ENCODE measurements at regions not wholly inside any gene's neighbourhood (a gene's known extent, or its start where the extent isn't known, plus 50 kb on each side); places are given as distances from the start of the nearest gene placed in this dataset.
"Not testable (repeated sequence)": the region's sequence is repeated elsewhere in the genome, so short reads cannot be mapped to it uniquely, and the experiment has no call there.

GRCh38 chr5:135279328-135279727 is 119.7 kb downstream of the MACROH2A1 start:
- no peak for DNase-seq (ENCODE audit: low spot score)

- DNase-seq (ENCODE audit: low spot score) = no peak
Observed at GRCh38 chr5:135276151-135276550, 122.9 kb downstream of the MACROH2A1 start.

GRCh38 chr5:135273212-135273611 is 125.8 kb downstream of the MACROH2A1 start:
- DNase-seq (ENCODE audit: low spot score) = no peak

- no peak for DNase-seq (ENCODE audit: low spot score)
Observed at GRCh38 chr5:135272311-135272805, 126.7 kb downstream of the MACROH2A1 start.

- DNase-seq (ENCODE audit: low spot score) = peak; percentile 48
Observed at GRCh38 chr5:135271533-135272310, 127.3 kb downstream of the MACROH2A1 start.

GRCh38 chr5:135269931-135270421 is 129.1 kb downstream of the MACROH2A1 start:
- peak; percentile 75 for DNase-seq (ENCODE audit: low spot score)

- no peak for DNase-seq (ENCODE audit: low spot score)
Observed at GRCh38 chr5:135269199-135269598, 129.8 kb downstream of the MACROH2A1 start.

- DNase-seq (ENCODE audit: low spot score) = no peak
Observed at GRCh38 chr5:135266975-135267374, 132.1 kb downstream of the MACROH2A1 start.

- no peak for DNase-seq (ENCODE audit: low spot score)
Observed at GRCh38 chr5:135266303-135266635, 132.8 kb downstream of the MACROH2A1 start.

GRCh38 chr5:135265497-135266302 is 133.3 kb downstream of the MACROH2A1 start:
- no peak for DNase-seq (ENCODE audit: low spot score)

GRCh38 chr5:135264451-135265440 is 134.3 kb downstream of the MACROH2A1 start:
- no peak for DNase-seq (ENCODE audit: low spot score)

GRCh38 chr5:135263022-135263668 is 135.9 kb downstream of the MACROH2A1 start:
- DNase-seq (ENCODE audit: low spot score) = no peak

- DNase-seq (ENCODE audit: low spot score) = no peak
Observed at GRCh38 chr5:135262364-135262763, 136.7 kb downstream of the MACROH2A1 start.

GRCh38 chr5:135260108-135260507 is 138.9 kb downstream of the MACROH2A1 start:
- DNase-seq (ENCODE audit: low spot score) = not testable (repeated sequence)

- no peak for DNase-seq (ENCODE audit: low spot score)
Observed at GRCh38 chr5:135255461-135256178, 143.4 kb downstream of the MACROH2A1 start.

- no peak for DNase-seq (ENCODE audit: low spot score)
Observed at GRCh38 chr5:135254183-135254582, 144.8 kb downstream of the MACROH2A1 start.

- DNase-seq (ENCODE audit: low spot score) = no peak
Observed at GRCh38 chr5:135253601-135254178, 145.3 kb downstream of the MACROH2A1 start.

GRCh38 chr5:135251093-135251492 is 147.9 kb downstream of the MACROH2A1 start:
- DNase-seq (ENCODE audit: low spot score) = no peak

GRCh38 chr5:135250671-135251070 is 148.4 kb downstream of the MACROH2A1 start:
- no peak for DNase-seq (ENCODE audit: low spot score)

- no peak for DNase-seq (ENCODE audit: low spot score)
Observed at GRCh38 chr5:135249658-135250057, 149.4 kb downstream of the MACROH2A1 start.

Measured in AG20443 (cell line).